ENCODE measurements at regions not wholly inside any gene's neighbourhood (a gene's known extent, or its start where the extent isn't known, plus 50 kb on each side); places are given as distances from the start of the nearest gene placed in this dataset.

DNA sequence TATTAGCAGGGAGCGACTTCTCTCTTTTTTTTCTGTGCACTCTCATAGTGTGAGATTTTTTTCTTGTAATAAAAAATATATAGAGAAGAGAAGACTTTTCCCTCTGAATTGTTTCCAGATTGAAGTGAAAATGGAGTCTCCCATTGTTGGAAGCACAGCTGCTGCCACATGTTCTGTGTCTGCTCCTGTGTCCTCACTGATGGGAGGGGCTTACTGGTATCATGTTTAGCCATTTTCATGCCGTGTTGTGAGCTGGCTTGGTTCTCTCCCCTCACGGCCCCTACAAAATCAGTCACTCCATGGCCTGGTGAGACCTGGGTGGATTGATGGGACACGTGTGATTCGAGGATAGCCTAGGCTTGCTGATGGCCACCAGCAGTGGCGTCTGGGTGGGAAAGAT lies 379.7 kb upstream of the DDHD1 start:
- Histone ChIP-seq H3K4me2 (ENCODE audit: control insufficient read depth, extremely low read depth, insufficient read depth, low read depth, low read length) (no peak overlapping the region), H4K20me1 (ENCODE audit: control insufficient read depth, extremely low read depth, insufficient read depth, low read length) (no peaks in the 10 kb centered on the region), H3K27me3 (ENCODE audit: control insufficient read depth, extremely low read depth, insufficient read depth, low read length) (no peaks in the 10 kb centered on the region), H3K9ac (ENCODE audit: control insufficient read depth, extremely low read depth, insufficient read depth, low read length) (no peak overlapping the region), H3K79me2 (ENCODE audit: control insufficient read depth, insufficient read depth, low read length) (no peaks in the 10 kb centered on the region), H2AFZ (ENCODE audit: control insufficient read depth, low read length) (no peak overlapping the region), H3K9me1 (ENCODE audit: control insufficient read depth, extremely low read depth, insufficient read depth, low read length) (no peaks in the 10 kb centered on the region), H3K4me3 (ENCODE audit: control insufficient read depth in 2 of 3, extremely low read depth in 1 of 3, insufficient read depth in 2 of 3, low read depth in 1 of 3, low read length in 3 of 3) (no peak overlapping the region), H3K27ac (ENCODE audit: control insufficient read depth, insufficient read depth, low read length) (no peak overlapping the region), H3K4me1 (ENCODE audit: control insufficient read depth, extremely low read depth, insufficient read depth, low read length) (peaks cover 3% of the 10 kb centered on the region), H3K36me3 (ENCODE audit: control insufficient read depth in 2 of 2, extremely low read depth in 1 of 2, insufficient read depth in 2 of 2, low read length in 2 of 2) (no peaks in the 10 kb centered on the region), H3K9me3 (ENCODE audit: control insufficient read depth, low read depth, low read length) (no peaks in the 10 kb centered on the region)
- FAIRE-seq (no peak), DNase-seq (ENCODE audit: low read depth, low spot score) (no peak)
- dilution Hi-C loops (cut with MboI; ENCODE audit: extremely low pct_ligation_motif_present, low sequenced_read_pairs) = no loop called here
- TF ChIP-seq, protein P1, sequence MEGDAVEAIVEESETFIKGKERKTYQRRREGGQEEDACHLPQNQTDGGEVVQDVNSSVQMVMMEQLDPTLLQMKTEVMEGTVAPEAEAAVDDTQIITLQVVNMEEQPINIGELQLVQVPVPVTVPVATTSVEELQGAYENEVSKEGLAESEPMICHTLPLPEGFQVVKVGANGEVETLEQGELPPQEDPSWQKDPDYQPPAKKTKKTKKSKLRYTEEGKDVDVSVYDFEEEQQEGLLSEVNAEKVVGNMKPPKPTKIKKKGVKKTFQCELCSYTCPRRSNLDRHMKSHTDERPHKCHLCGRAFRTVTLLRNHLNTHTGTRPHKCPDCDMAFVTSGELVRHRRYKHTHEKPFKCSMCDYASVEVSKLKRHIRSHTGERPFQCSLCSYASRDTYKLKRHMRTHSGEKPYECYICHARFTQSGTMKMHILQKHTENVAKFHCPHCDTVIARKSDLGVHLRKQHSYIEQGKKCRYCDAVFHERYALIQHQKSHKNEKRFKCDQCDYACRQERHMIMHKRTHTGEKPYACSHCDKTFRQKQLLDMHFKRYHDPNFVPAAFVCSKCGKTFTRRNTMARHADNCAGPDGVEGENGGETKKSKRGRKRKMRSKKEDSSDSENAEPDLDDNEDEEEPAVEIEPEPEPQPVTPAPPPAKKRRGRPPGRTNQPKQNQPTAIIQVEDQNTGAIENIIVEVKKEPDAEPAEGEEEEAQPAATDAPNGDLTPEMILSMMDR (optimal IDR thresholded peaks at IDR 0.05 in 1 of 3, IDR thresholded peaks at IDR 0.05 in 1 of 3, conservative IDR thresholded peaks at IDR 0.05 in 1 of 3; ENCODE audit: extremely low read depth in 1 of 3, insufficient read depth in 2 of 3, low read length in 3 of 3) = no peak
- TF ChIP-seq EZH2 (IDR thresholded peaks at IDR 0.05; ENCODE audit: low read length) = no peak

DNA sequence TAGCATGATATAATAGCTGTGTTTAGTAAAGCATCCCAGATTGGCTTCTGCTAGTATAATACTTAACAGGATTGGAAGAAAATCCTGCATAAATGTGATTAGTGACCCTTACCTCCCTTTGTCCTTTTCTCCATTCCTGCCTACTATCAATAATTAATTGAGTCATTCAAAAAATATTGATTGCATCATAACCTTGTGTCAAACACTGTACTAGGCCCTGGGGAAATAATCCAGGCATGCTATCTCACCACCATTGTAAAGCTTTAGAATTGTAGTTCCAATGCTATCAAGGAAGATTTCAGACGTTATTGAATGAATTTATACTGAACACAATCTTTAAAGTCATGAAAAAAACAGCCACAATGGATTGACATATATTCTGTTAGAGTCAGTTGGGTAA lies 378.6 kb upstream of the DDHD1 start:
- no peak overlapping the region for H3K4me3 ChIP-seq (ENCODE audit: control insufficient read depth in 2 of 3, extremely low read depth in 1 of 3, insufficient read depth in 2 of 3, low read depth in 1 of 3, low read length in 3 of 3)
- no peaks in the 10 kb centered on the region for H3K79me2 ChIP-seq (ENCODE audit: control insufficient read depth, insufficient read depth, low read length)
- no peak overlapping the region for H2AFZ ChIP-seq (ENCODE audit: control insufficient read depth, low read length)
- dilution Hi-C loops (cut with MboI; ENCODE audit: extremely low pct_ligation_motif_present, low sequenced_read_pairs) = no loop called here
- no peaks in the 10 kb centered on the region for H3K36me3 ChIP-seq (ENCODE audit: control insufficient read depth in 2 of 2, extremely low read depth in 1 of 2, insufficient read depth in 2 of 2, low read length in 2 of 2)
- H3K4me1 ChIP-seq (ENCODE audit: control insufficient read depth, extremely low read depth, insufficient read depth, low read length) = peaks cover 3% of the 10 kb centered on the region
- no peaks in the 10 kb centered on the region for H3K27me3 ChIP-seq (ENCODE audit: control insufficient read depth, extremely low read depth, insufficient read depth, low read length)
- FAIRE-seq (no peak), DNase-seq (ENCODE audit: low read depth, low spot score) (no peak)
- H4K20me1 ChIP-seq (ENCODE audit: control insufficient read depth, extremely low read depth, insufficient read depth, low read length) = no peaks in the 10 kb centered on the region
- TF ChIP-seq, protein P1 (optimal IDR thresholded peaks at IDR 0.05 in 1 of 3, IDR thresholded peaks at IDR 0.05 in 1 of 3, conservative IDR thresholded peaks at IDR 0.05 in 1 of 3; ENCODE audit: extremely low read depth in 1 of 3, insufficient read depth in 2 of 3, low read length in 3 of 3) = no peak
- no peak for TF ChIP-seq EZH2 (IDR thresholded peaks at IDR 0.05; ENCODE audit: low read length)
- H3K9ac ChIP-seq (ENCODE audit: control insufficient read depth, extremely low read depth, insufficient read depth, low read length) = no peak overlapping the region
- H3K27ac ChIP-seq (ENCODE audit: control insufficient read depth, insufficient read depth, low read length) = no peak overlapping the region
- H3K9me1 ChIP-seq (ENCODE audit: control insufficient read depth, extremely low read depth, insufficient read depth, low read length) = no peaks in the 10 kb centered on the region
- H3K4me2 ChIP-seq (ENCODE audit: control insufficient read depth, extremely low read depth, insufficient read depth, low read depth, low read length) = no peak overlapping the region
- H3K9me3 ChIP-seq (ENCODE audit: control insufficient read depth, low read depth, low read length) = no peaks in the 10 kb centered on the region

Data from keratinocyte (primary cell).